A673 (cell line): ENCODE measurements at regions not wholly inside any gene's neighbourhood (a gene's known extent, or its start where the extent isn't known, plus 50 kb on each side); places are given as distances from the start of the nearest gene placed in this dataset.

Experiments used
- EZH2 ChIP-seq: fragments of 200-600 bp; sonication (generic); IDR thresholded peaks from 2 replicates; pipeline ENCODE4 v1.6.1; 2017; ENCODE audit warnings: borderline replicate concordance, low read depth, mild to moderate bottlenecking, mixed read lengths, antibody characterized with exemption, low read length; ENCODE audit not compliant: poor library complexity, severe bottlenecking
- TF ChIP-seq, protein P1 (sequence below): fragments of 300-800, 200-600 bp; sonication (generic); conservative IDR thresholded peaks from 2 replicates; pipeline ENCODE4 v1.5.1; 2017; ENCODE audit warnings: low read depth, mild to moderate bottlenecking, antibody characterized with exemption, low read length, moderate library complexity, mixed read lengths

DNA sequence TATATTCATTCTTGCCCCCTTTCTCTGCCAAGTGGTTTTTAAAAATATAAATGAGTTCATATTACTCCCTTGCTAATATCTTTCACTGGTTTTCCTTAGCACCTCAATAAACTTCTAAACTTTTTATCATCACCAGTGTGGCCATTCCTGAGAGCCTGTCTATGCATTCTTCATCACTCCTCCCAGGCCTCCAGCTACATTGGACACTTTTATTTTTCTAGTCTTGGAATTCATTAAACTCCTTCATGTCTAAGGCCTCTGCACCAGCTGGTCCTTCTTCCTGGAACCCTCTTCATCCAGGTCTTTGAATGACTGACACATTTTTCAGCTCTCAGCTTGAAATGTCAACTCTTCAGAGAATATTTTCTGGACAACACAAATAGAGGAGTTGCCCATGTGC, 120.4 kb upstream of the P2RY1 start:
- TF ChIP-seq, protein P1, sequence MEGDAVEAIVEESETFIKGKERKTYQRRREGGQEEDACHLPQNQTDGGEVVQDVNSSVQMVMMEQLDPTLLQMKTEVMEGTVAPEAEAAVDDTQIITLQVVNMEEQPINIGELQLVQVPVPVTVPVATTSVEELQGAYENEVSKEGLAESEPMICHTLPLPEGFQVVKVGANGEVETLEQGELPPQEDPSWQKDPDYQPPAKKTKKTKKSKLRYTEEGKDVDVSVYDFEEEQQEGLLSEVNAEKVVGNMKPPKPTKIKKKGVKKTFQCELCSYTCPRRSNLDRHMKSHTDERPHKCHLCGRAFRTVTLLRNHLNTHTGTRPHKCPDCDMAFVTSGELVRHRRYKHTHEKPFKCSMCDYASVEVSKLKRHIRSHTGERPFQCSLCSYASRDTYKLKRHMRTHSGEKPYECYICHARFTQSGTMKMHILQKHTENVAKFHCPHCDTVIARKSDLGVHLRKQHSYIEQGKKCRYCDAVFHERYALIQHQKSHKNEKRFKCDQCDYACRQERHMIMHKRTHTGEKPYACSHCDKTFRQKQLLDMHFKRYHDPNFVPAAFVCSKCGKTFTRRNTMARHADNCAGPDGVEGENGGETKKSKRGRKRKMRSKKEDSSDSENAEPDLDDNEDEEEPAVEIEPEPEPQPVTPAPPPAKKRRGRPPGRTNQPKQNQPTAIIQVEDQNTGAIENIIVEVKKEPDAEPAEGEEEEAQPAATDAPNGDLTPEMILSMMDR, result no peak
- TF ChIP-seq EZH2, result no peak
